Neural cell (in vitro differentiated cells): ENCODE measurements at regions not wholly inside any gene's neighbourhood (a gene's known extent, or its start where the extent isn't known, plus 50 kb on each side); places are given as distances from the start of the nearest gene placed in this dataset.

Experiments
- H2AFZ ChIP-seq: fragments of 200-600, 300-800 bp; sonication (generic), shearing (Covaris generic); 2 replicates; pipeline ENCODE4 v1.6.0; 2014; ENCODE audit warnings: low read depth, mild to moderate bottlenecking, antibody characterized with exemption, low read length, moderate library complexity
- H3F3A ChIP-seq: fragments of 200-600 bp; shearing (Covaris generic); 2 replicates; pipeline ENCODE4 v1.6.1; 2016; ENCODE audit warnings: mild to moderate bottlenecking, moderate library complexity, mixed read lengths, antibody characterized with exemption, low read length; ENCODE audit not compliant: insufficient read depth, poor library complexity, severe bottlenecking
- H3K27ac ChIP-seq: fragments of 200-600, 300-800 bp; sonication (generic), shearing (Covaris generic); 2 replicates; pipeline ENCODE4 v1.5.1; 2014; ENCODE audit warnings: mild to moderate bottlenecking, low read length, moderate library complexity
- H3K27me3 ChIP-seq: fragments of 300-800, 200-600 bp; sonication (generic), shearing (Covaris generic); 2 replicates; pipeline ENCODE4 v1.6.0; 2014; ENCODE audit warnings: mild to moderate bottlenecking, low read depth, low read length, moderate library complexity; ENCODE audit not compliant: insufficient read depth
- H3K36me3 ChIP-seq: fragments of 300-800, 200-600 bp; sonication (generic), shearing (Covaris generic); 2 replicates; pipeline ENCODE4 v1.5.1; 2014; ENCODE audit warnings: mild to moderate bottlenecking, antibody characterized with exemption, low read length, moderate library complexity; ENCODE audit not compliant: insufficient read depth
- H3K4me2 ChIP-seq: fragments of 300-800, 200-600 bp; sonication (generic), shearing (Covaris generic); 2 replicates; pipeline ENCODE4 v1.6.0; 2014; ENCODE audit warnings: mild to moderate bottlenecking, low read length
- H3K4me3 ChIP-seq: fragments of 300-800, 200-600 bp; sonication (generic), shearing (Covaris generic); 2 replicates; pipeline ENCODE4 v1.5.1; 2014; ENCODE audit warnings: mild to moderate bottlenecking, low read length, moderate library complexity
- H3K79me2 ChIP-seq: fragments of 200-600 bp; shearing (Covaris generic); replicated peaks from 2 replicates; pipeline ENCODE4 v1.6.0; 2014; ENCODE audit warnings: mild to moderate bottlenecking, low read length, moderate library complexity; ENCODE audit not compliant: insufficient read depth
- H3K9ac ChIP-seq: fragments of 300-800, 200-600 bp; sonication (generic), shearing (Covaris generic); 2 replicates; pipeline ENCODE4 v1.6.1; 2016; ENCODE audit warnings: mild to moderate bottlenecking, low read length, mixed read lengths
- H3K9me2 ChIP-seq: fragments of 200-600 bp; shearing (Covaris generic); 2 replicates; pipeline ENCODE4 v1.6.1; 2016; ENCODE audit warnings: mild to moderate bottlenecking, low read length, mixed read lengths; ENCODE audit not compliant: insufficient read depth
- H3K9me3 ChIP-seq: fragments of 200-600, 300-800 bp; sonication (generic), shearing (Covaris generic); 2 replicates; pipeline ENCODE4 v1.6.1; 2016; ENCODE audit warnings: mild to moderate bottlenecking, mixed run types, low read length, moderate library complexity, mixed read lengths
- H4K20me1 ChIP-seq: fragments of 200-600 bp; shearing (Covaris generic); 2 replicates; pipeline ENCODE4 v1.6.1; 2016; ENCODE audit warnings: mild to moderate bottlenecking, mixed run types; ENCODE audit not compliant: insufficient read depth
- EP300 ChIP-seq: fragments of 450-650 bp; conservative IDR thresholded peaks from 2 replicates; pipeline ENCODE4 v1.6.1; 2014; ENCODE audit warnings: antibody characterized with exemption, mild to moderate bottlenecking, moderate library complexity; ENCODE audit not compliant: poor library complexity, severe bottlenecking
- EZH2 ChIP-seq: fragments of 200-600, 300-800 bp; shearing (Covaris generic), sonication (generic); IDR thresholded peaks from 2 replicates; pipeline ENCODE4 v1.6.1; 2014; ENCODE audit warnings: antibody characterized with exemption, low read length, borderline replicate concordance, mild to moderate bottlenecking; ENCODE audit not compliant: insufficient read depth, poor library complexity, severe bottlenecking
- MXI1 ChIP-seq: fragments of 450-650 bp; conservative IDR thresholded peaks from 2 replicates; pipeline ENCODE4 v1.6.1; 2014; ENCODE audit warnings: antibody characterized with exemption, mild to moderate bottlenecking; ENCODE audit not compliant: poor library complexity, severe bottlenecking
- POLR2AphosphoS5 ChIP-seq: IDR thresholded peaks from 2 replicates; pipeline ENCODE4 v1.6.1; 2012
- RAD21 ChIP-seq: fragments of 450-650 bp; conservative IDR thresholded peaks from 2 replicates; pipeline ENCODE4 v1.6.1; 2014; ENCODE audit warnings: antibody characterized with exemption, mild to moderate bottlenecking, moderate library complexity
- SMC3 ChIP-seq: fragments of 450-650 bp; conservative IDR thresholded peaks from 2 replicates; pipeline ENCODE4 v1.6.1; 2014; ENCODE audit warnings: antibody characterized with exemption, mild to moderate bottlenecking, moderate library complexity; ENCODE audit not compliant: poor library complexity
- TAF1 ChIP-seq: IDR thresholded peaks from 2 replicates; pipeline ENCODE4 v1.6.1; 2012; ENCODE audit warnings: low read depth
- TF ChIP-seq, protein P1 (sequence below): IDR thresholded peaks from 2 replicates; pipeline ENCODE4 v1.6.1; 2012; ENCODE audit warnings: borderline replicate concordance
- TF ChIP-seq, protein P2 (sequence below): fragments of 450-650 bp; IDR thresholded peaks from 2 replicates; pipeline ENCODE4 v1.5.1; 2014; ENCODE audit warnings: antibody characterized with exemption, mild to moderate bottlenecking, moderate library complexity; ENCODE audit not compliant: poor library complexity, severe bottlenecking

DNA sequence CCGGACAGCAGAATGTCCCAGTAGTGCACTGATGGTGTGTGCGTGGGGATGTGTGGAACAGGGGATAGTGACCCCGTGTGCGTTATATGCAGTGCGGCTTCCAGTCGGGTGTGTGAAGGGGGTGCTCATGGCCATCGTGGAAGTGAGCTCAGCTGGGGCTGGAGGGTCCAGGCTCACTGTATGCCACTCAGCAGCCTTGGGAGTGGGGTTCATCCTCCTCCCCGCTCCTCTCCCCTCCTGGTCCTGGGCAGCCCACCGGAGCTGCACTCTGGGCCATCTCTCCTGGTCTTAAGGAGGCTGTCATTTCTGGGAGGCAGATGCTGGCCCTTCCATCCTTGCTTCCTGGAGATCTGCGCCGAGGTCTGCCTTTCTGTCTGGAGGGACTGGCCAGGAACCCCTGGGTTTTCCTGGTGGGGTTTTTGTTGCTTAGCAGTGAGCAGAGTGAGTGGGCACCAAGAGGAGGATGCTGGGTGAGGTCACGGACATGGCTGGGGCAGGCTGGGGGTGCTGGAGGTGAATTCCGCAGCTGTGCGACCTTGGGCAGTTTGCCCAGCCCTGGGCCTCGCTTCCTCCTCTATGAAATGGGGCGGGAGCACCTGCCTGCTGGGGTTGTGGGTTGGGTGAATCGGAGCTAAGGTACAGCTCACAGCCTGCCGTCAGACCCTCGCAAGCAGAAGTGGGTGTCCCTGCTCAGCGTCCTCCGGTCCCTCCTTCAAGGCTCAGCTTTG is 164.1 kb downstream of the SEC14L1 start:
- H3K9me2 ChIP-seq, result no peaks in the 10 kb centered on the region
- H3K9ac ChIP-seq, result no peak overlapping the region
- H3K4me3 ChIP-seq, result no peak overlapping the region
- H3K27ac ChIP-seq, result no peak overlapping the region
- H3F3A ChIP-seq, result no peaks in the 10 kb centered on the region
- no peaks in the 10 kb centered on the region for H3K79me2 ChIP-seq
- no peaks in the 10 kb centered on the region for H3K27me3 ChIP-seq
- H2AFZ ChIP-seq, result no peak overlapping the region
- no peak for TF ChIP-seq EP300
- no peak for TF ChIP-seq MXI1
- TF ChIP-seq POLR2AphosphoS5, result no peak
- TF ChIP-seq, protein P1, sequence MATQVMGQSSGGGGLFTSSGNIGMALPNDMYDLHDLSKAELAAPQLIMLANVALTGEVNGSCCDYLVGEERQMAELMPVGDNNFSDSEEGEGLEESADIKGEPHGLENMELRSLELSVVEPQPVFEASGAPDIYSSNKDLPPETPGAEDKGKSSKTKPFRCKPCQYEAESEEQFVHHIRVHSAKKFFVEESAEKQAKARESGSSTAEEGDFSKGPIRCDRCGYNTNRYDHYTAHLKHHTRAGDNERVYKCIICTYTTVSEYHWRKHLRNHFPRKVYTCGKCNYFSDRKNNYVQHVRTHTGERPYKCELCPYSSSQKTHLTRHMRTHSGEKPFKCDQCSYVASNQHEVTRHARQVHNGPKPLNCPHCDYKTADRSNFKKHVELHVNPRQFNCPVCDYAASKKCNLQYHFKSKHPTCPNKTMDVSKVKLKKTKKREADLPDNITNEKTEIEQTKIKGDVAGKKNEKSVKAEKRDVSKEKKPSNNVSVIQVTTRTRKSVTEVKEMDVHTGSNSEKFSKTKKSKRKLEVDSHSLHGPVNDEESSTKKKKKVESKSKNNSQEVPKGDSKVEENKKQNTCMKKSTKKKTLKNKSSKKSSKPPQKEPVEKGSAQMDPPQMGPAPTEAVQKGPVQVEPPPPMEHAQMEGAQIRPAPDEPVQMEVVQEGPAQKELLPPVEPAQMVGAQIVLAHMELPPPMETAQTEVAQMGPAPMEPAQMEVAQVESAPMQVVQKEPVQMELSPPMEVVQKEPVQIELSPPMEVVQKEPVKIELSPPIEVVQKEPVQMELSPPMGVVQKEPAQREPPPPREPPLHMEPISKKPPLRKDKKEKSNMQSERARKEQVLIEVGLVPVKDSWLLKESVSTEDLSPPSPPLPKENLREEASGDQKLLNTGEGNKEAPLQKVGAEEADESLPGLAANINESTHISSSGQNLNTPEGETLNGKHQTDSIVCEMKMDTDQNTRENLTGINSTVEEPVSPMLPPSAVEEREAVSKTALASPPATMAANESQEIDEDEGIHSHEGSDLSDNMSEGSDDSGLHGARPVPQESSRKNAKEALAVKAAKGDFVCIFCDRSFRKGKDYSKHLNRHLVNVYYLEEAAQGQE, result no peak
- TF ChIP-seq EZH2, result no peak
- TF ChIP-seq TAF1, result no peak
- no peak for TF ChIP-seq RAD21
- TF ChIP-seq SMC3, result no peak
- TF ChIP-seq, protein P2, sequence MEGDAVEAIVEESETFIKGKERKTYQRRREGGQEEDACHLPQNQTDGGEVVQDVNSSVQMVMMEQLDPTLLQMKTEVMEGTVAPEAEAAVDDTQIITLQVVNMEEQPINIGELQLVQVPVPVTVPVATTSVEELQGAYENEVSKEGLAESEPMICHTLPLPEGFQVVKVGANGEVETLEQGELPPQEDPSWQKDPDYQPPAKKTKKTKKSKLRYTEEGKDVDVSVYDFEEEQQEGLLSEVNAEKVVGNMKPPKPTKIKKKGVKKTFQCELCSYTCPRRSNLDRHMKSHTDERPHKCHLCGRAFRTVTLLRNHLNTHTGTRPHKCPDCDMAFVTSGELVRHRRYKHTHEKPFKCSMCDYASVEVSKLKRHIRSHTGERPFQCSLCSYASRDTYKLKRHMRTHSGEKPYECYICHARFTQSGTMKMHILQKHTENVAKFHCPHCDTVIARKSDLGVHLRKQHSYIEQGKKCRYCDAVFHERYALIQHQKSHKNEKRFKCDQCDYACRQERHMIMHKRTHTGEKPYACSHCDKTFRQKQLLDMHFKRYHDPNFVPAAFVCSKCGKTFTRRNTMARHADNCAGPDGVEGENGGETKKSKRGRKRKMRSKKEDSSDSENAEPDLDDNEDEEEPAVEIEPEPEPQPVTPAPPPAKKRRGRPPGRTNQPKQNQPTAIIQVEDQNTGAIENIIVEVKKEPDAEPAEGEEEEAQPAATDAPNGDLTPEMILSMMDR, result no peak
- H3K36me3 ChIP-seq, result no peaks in the 10 kb centered on the region
- no peaks in the 10 kb centered on the region for H4K20me1 ChIP-seq
- no peaks in the 10 kb centered on the region for H3K9me3 ChIP-seq
- no peak overlapping the region for H3K4me2 ChIP-seq

DNA sequence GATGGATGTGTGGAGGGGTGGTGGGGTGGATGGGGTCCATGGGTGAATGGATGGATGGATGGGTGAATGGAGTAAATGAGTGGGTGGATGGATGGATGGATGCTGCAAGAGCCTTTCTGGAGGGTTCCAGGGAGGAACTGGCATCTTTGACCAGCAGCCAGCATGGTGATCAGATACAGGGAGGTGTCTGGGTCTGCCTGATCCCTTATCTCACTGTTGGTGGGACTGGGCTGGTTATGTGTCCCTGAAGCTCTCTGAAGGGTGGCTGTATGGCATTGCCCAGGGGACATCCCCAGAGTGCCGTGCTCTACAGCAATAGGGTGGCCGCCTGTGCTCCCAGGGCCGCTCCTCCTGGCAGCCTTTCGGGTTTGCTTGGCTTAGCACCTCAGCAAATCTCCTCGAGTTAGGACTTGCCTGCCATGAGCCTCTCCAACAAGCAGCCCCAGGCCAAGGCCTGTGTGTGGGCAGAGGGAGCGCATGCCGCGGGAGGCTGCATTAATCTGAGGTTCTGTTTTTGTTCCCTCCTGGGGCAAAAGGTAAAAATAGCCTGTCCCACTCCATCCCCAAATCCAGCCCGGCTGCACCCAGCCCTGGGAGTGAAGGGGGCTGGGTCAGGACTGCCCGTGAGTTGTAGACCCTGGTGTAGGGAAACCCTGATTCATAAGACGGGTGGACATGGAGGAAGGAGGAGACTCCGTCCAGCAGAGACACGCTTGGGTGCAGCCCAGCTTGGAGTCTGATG is 165.4 kb downstream of the SEC14L1 start:
- Histone ChIP-seq H4K20me1 (no peaks in the 10 kb centered on the region), H3K9me2 (no peaks in the 10 kb centered on the region), H3K36me3 (no peaks in the 10 kb centered on the region), H3K4me2 (no peak overlapping the region), H3K4me3 (no peak overlapping the region), H3F3A (no peaks in the 10 kb centered on the region), H3K9ac (no peak overlapping the region), H3K9me3 (no peaks in the 10 kb centered on the region), H3K27ac (no peak overlapping the region), H2AFZ (no peak overlapping the region), H3K79me2 (no peaks in the 10 kb centered on the region), H3K27me3 (no peaks in the 10 kb centered on the region)
- TF ChIP-seq TAF1 (no peak), EP300 (no peak), EZH2 (no peak), MXI1 (no peak), POLR2AphosphoS5 (no peak), SMC3 (no peak), RAD21 (no peak)
- TF ChIP-seq, protein P1, result no peak
- TF ChIP-seq, protein P2, result no peak
